Activated CD8-positive, alpha-beta memory T cell treated with anti-CD3 and anti-CD28 coated beads, Interleukin-2, amount 10 ng/mL, durations not matched to agents 7 days and 5 days (primary cell): ENCODE measurements at regions not wholly inside any gene's neighbourhood (a gene's known extent, or its start where the extent isn't known, plus 50 kb on each side); places are given as distances from the start of the nearest gene placed in this dataset.

Source experiments
- ATAC-seq: fragments of 150-1000 bp; cut with Tn5 transposase; one replicate; pipeline ENCODE4 v1.10.0; 2021; ENCODE audit warnings: moderate library complexity
- CTCF ChIA-PET: fragments of 350-600 bp; sonication (Branson Sonifier 250); formaldehyde crosslinking; loops from one replicate; lab custom pipeline; 2021; ENCODE audit warnings: antibody characterized with exemption; lab: Charles Lee
- DNase-seq: peaks from one replicate; pipeline ENCODE4 v3.0.0-alpha.2; 2020
- H3K27ac Mint-ChIP-seq: one replicate; pipeline ENCODE4 v1.8.0; 2021; ENCODE audit warnings: mild to moderate bottlenecking, mixed read lengths
- H3K27me3 Mint-ChIP-seq: one replicate; pipeline ENCODE4 v1.8.0; 2021; ENCODE audit warnings: mixed read lengths
- H3K36me3 Mint-ChIP-seq: one replicate; pipeline ENCODE4 v1.8.0; 2021; ENCODE audit warnings: mild to moderate bottlenecking, mixed read lengths
- H3K4me1 Mint-ChIP-seq: one replicate; pipeline ENCODE4 v1.8.0; 2021; ENCODE audit warnings: mixed read lengths
- H3K4me3 Mint-ChIP-seq: one replicate; pipeline ENCODE4 v1.8.0; 2021; ENCODE audit warnings: mild to moderate bottlenecking, moderate library complexity, mixed read lengths
- H3K9me3 Mint-ChIP-seq: one replicate; pipeline ENCODE4 v1.8.0; 2022; ENCODE audit warnings: low read depth, mixed read lengths

DNA sequence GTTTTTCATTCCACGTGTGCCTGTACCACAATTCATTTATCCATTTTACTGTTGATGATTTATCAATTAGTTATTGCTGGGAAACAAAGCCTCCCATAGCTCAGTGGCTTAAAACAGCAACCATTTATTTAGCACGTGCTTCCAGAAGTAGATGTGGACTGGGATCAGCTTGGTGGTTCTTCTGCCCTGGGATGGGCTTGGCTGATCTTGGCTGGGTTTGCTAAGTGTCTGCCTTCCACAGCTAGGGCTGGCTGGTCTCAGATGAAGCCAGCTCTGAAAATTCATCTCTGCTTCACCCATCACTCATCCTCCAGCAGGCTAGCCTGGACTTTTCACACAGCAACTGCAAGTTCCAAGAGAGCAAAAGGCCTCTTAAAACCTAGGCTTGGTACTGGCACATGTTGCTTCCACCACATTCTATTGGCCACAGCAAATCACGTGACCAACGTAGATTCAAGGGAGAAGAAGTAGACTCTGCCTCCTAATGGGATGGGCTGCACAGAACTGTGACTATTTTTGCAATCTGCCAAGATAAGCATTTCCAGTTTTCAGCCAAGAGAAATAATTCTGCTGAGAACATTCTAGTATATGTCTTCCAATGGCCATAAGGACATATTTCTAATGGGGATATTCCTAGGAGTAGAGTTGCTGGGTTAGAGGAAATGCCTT is 124.9 kb downstream of the MN1 start:
- no peak for ATAC-seq
- Mint-ChIP-seq H3K36me3 (no peaks in the 10 kb centered on the region), H3K27me3 (no peaks in the 10 kb centered on the region), H3K9me3 (no peaks in the 10 kb centered on the region), H3K4me1 (no peaks in the 10 kb centered on the region), H3K4me3 (no peak overlapping the region), H3K27ac (no peak overlapping the region)
- no peak for DNase-seq
- CTCF ChIA-PET = no interaction called here

GRCh38 chr22:27677905-27678458 is 123.6 kb downstream of the MN1 start:
- Mint-ChIP-seq H3K36me3 (no peaks in the 10 kb centered on the region), H3K4me1 (no peaks in the 10 kb centered on the region), H3K4me3 (no peak overlapping the region), H3K27ac (no peak overlapping the region), H3K27me3 (no peaks in the 10 kb centered on the region), H3K9me3 (no peaks in the 10 kb centered on the region)
- CTCF ChIA-PET = no interaction called here
- no peak for DNase-seq
- ATAC-seq = no peak

DNA sequence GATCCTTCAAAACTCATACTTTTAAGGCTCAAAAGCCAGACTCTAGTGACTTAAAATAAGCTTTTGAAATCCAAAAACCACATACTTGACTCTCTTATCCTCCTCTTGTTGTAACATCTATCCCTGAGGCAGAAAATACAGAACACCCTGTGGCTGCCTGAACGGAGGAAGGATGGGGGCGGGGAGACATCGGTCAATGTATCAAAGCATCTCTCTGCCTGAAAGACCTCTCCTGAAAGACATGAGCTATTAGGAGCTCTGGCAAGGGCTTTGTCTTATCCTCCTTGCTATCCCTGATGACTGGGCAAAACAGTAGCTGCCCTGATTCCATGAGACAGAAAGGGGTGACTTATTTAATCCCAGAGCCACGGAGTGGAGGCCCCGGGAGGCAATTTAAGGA is 122.4 kb downstream of the MN1 start:
- ATAC-seq = no peak
- Mint-ChIP-seq H3K36me3 (no peaks in the 10 kb centered on the region), H3K4me3 (no peak overlapping the region), H3K27ac (no peak overlapping the region), H3K9me3 (no peaks in the 10 kb centered on the region), H3K4me1 (no peaks in the 10 kb centered on the region), H3K27me3 (no peaks in the 10 kb centered on the region)
- CTCF ChIA-PET = no interaction called here
- DNase-seq = no peak

DNA sequence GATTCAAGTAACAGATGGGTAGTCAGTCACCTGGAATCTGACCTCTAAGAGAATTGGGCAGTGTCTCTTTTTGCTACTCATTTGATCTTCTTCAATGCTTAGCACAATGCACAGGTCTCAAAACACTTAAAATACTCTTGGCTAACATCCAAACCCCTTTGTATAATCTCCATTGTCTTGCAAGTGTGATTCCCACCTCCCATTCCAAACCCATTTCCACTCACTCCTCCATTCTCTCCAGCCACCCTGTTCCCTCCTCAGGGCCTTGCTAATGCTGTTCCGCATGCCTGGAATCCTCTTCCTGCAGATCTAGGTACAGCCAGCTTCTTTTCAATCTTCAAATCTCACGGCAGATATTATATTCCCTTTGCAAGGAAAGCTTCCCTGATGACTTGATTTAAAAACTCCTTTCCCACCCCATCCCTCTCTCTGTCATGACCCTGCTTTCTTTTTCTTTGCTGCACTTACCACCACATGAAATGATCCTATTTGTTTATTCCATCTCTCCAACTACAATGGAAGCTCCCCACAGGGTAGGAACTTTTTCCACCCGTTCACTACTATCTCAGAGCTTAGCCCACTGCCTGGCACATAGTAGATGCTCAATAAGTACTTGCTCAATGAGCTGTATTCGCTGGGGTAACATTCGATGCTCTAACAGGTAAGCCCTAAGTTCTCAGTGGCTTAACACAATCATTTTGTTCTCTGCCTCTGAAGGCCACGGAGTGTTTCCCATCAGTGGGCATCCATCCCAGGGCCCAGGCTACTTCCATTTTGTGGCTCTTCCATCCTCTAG is 121.7 kb downstream of the MN1 start:
- Mint-ChIP-seq H3K9me3 (no peaks in the 10 kb centered on the region), H3K4me1 (no peaks in the 10 kb centered on the region), H3K27me3 (no peaks in the 10 kb centered on the region), H3K4me3 (no peak overlapping the region), H3K36me3 (no peaks in the 10 kb centered on the region), H3K27ac (no peak overlapping the region)
- CTCF ChIA-PET = no interaction called here
- ATAC-seq (no peak), DNase-seq (no peak)

- Mint-ChIP-seq H3K4me3 (no peak overlapping the region), H3K4me1 (no peaks in the 10 kb centered on the region), H3K27me3 (no peaks in the 10 kb centered on the region), H3K27ac (no peak overlapping the region), H3K36me3 (no peaks in the 10 kb centered on the region), H3K9me3 (no peaks in the 10 kb centered on the region)
- CTCF ChIA-PET = no interaction called here
- ATAC-seq = no peak
- DNase-seq = no peak
Observed at GRCh38 chr22:27680636-27681035, 120.9 kb downstream of the MN1 start.

- Mint-ChIP-seq H3K27me3 (no peaks in the 10 kb centered on the region), H3K9me3 (no peaks in the 10 kb centered on the region), H3K27ac (no peak overlapping the region), H3K36me3 (no peaks in the 10 kb centered on the region), H3K4me3 (no peak overlapping the region), H3K4me1 (no peaks in the 10 kb centered on the region)
- CTCF ChIA-PET = no interaction called here
- no peak for DNase-seq
- no peak for ATAC-seq
Observed at GRCh38 chr22:27681037-27681436, 120.5 kb downstream of the MN1 start.

- Mint-ChIP-seq H3K27ac (no peak overlapping the region), H3K4me3 (no peak overlapping the region), H3K4me1 (no peaks in the 10 kb centered on the region), H3K36me3 (no peaks in the 10 kb centered on the region), H3K9me3 (no peaks in the 10 kb centered on the region), H3K27me3 (no peaks in the 10 kb centered on the region)
- CTCF ChIA-PET = no interaction called here
- ATAC-seq (no peak), DNase-seq (no peak)
Observed at GRCh38 chr22:27682437-27682836, 119.1 kb downstream of the MN1 start.

- CTCF ChIA-PET = no interaction called here
- Mint-ChIP-seq H3K9me3 (no peaks in the 10 kb centered on the region), H3K27ac (no peak overlapping the region), H3K4me1 (no peaks in the 10 kb centered on the region), H3K4me3 (no peak overlapping the region), H3K36me3 (no peaks in the 10 kb centered on the region), H3K27me3 (no peaks in the 10 kb centered on the region)
- ATAC-seq (no peak), DNase-seq (no peak)
Observed at GRCh38 chr22:27684901-27685300, 116.7 kb downstream of the MN1 start.

- no peak for ATAC-seq
- DNase-seq = no peak
Observed at GRCh38 chr22:27685515-27685914, 116.0 kb downstream of the MN1 start.

GRCh38 chr22:27685970-27686369 is 115.6 kb downstream of the MN1 start:
- ATAC-seq (no peak), DNase-seq (no peak)
- no peaks in the 10 kb centered on the region for H3K4me1 Mint-ChIP-seq
- no peak overlapping the region for H3K27ac Mint-ChIP-seq
- CTCF ChIA-PET = no interaction called here
- H3K9me3 Mint-ChIP-seq = no peaks in the 10 kb centered on the region
- no peak overlapping the region for H3K4me3 Mint-ChIP-seq
- H3K27me3 Mint-ChIP-seq = no peaks in the 10 kb centered on the region
- no peaks in the 10 kb centered on the region for H3K36me3 Mint-ChIP-seq

More at GRCh38 chr22:27685515-27685914, 116.0 kb downstream of the MN1 start:
- Mint-ChIP-seq H3K4me3 (no peak overlapping the region), H3K36me3 (no peaks in the 10 kb centered on the region), H3K4me1 (no peaks in the 10 kb centered on the region), H3K27ac (no peak overlapping the region), H3K27me3 (no peaks in the 10 kb centered on the region), H3K9me3 (no peaks in the 10 kb centered on the region)
- CTCF ChIA-PET = no interaction called here

DNA sequence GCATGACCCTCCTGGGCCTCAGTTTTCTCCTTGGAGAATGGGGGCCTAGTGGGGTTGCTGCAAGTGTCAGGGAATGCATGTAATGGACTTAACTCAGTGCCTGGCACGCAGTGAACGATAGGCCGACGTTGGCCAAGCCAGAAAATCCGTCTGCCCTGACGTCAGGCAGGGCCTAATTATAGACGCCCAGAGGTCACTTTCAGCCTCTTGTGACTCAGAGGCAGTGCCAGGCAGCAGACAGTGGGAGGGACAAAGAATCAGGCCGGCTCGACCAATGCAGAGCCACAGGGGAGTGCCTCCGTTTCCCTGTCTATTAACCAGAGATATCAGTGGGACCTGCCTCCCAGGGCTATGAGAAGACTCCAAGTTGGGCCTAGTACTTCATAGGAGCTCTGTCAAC is 115.0 kb downstream of the MN1 start:
- DNase-seq (no peak), ATAC-seq (no peak)
- H3K27ac Mint-ChIP-seq = no peak overlapping the region
- H3K27me3 Mint-ChIP-seq = no peaks in the 10 kb centered on the region
- CTCF ChIA-PET = no interaction called here
- no peaks in the 10 kb centered on the region for H3K4me1 Mint-ChIP-seq
- H3K4me3 Mint-ChIP-seq = no peak overlapping the region
- no peaks in the 10 kb centered on the region for H3K36me3 Mint-ChIP-seq
- no peaks in the 10 kb centered on the region for H3K9me3 Mint-ChIP-seq

GRCh38 chr22:27687984-27688545 is 113.5 kb downstream of the MN1 start:
- no peaks in the 10 kb centered on the region for H3K27me3 Mint-ChIP-seq
- CTCF ChIA-PET = no interaction called here
- no peak overlapping the region for H3K27ac Mint-ChIP-seq
- DNase-seq (no peak), ATAC-seq (no peak)
- no peaks in the 10 kb centered on the region for H3K4me1 Mint-ChIP-seq
- H3K4me3 Mint-ChIP-seq = no peak overlapping the region
- no peaks in the 10 kb centered on the region for H3K9me3 Mint-ChIP-seq
- no peaks in the 10 kb centered on the region for H3K36me3 Mint-ChIP-seq

GRCh38 chr22:27689664-27690063 is 111.9 kb downstream of the MN1 start:
- Mint-ChIP-seq H3K27me3 (no peaks in the 10 kb centered on the region), H3K4me1 (no peaks in the 10 kb centered on the region), H3K27ac (no peak overlapping the region), H3K9me3 (no peaks in the 10 kb centered on the region), H3K4me3 (no peak overlapping the region), H3K36me3 (no peaks in the 10 kb centered on the region)
- CTCF ChIA-PET = no interaction called here
- DNase-seq (no peak), ATAC-seq (no peak)

GRCh38 chr22:27690599-27690998 is 111.0 kb downstream of the MN1 start:
- CTCF ChIA-PET = no interaction called here
- H3K36me3 Mint-ChIP-seq = no peaks in the 10 kb centered on the region
- H3K27ac Mint-ChIP-seq = no peak overlapping the region
- no peaks in the 10 kb centered on the region for H3K9me3 Mint-ChIP-seq
- DNase-seq (no peak), ATAC-seq (no peak)
- H3K27me3 Mint-ChIP-seq = no peaks in the 10 kb centered on the region
- H3K4me3 Mint-ChIP-seq = no peak overlapping the region
- H3K4me1 Mint-ChIP-seq = no peaks in the 10 kb centered on the region
